Activated CD4-positive, alpha-beta T cell treated with anti-CD3 and anti-CD28 coated beads for 4 hours (primary cell): ENCODE measurements at regions not wholly inside any gene's neighbourhood (a gene's known extent, or its start where the extent isn't known, plus 50 kb on each side); places are given as distances from the start of the nearest gene placed in this dataset.

Experiments
- DNase-seq, 2 donors: peaks; one replicate each; pipeline ENCODE4 v3.0.0-alpha.2; 2020

DNA sequence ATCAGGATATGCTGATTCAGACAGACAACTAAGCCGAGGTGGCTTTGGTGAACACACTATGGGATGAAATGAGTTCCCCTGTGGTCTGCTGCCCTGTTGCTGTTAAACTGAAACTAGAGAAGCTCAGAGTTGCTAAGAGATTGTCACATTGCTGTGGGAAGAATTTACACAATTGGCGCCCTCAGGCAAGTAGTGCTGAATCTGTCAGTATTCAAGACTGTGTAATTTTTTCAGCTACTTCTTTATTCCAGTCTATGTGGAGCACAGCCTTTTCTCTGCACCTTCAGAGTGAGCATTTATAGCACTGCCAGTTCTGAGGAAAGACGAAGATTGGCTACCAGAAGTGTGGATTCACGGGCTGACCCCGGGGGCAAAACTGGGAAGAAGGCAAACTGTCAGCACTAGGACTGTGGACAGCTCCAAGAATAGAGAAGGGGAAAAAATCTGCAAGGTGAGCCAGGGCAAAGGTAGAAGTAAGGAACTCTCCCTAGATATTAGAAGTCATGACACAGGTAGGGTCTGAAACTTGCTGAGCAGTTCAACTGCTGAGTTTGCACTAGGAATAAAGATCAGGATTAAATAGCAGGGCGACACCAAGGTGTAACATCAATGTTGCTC is 218.8 kb upstream of the TMPO start:
- DNase-seq = no peak

DNA sequence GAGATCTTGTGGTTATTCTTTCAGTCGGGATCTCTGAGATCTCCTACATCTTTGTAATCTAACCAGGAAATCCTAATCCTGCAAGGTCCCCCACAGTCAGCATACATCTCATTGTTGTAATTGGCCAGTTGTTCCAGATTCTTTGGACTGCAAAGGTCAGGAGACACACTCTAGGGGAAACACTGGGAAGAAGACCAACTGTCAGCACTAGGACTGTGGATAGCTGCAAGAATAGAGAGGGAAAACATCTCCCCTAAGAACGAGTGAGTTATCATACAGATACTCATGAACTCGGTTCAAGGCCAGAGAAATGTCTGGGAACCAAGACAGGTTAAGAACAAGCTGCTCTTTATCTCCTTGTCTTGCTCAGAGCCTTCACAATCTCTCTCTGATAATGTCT is 217.9 kb upstream of the TMPO start:
- DNase-seq = no peak

- DNase-seq = no peak
Measured at GRCh38 chr12:98308141-98308540, 207.2 kb upstream of the TMPO start.

DNA sequence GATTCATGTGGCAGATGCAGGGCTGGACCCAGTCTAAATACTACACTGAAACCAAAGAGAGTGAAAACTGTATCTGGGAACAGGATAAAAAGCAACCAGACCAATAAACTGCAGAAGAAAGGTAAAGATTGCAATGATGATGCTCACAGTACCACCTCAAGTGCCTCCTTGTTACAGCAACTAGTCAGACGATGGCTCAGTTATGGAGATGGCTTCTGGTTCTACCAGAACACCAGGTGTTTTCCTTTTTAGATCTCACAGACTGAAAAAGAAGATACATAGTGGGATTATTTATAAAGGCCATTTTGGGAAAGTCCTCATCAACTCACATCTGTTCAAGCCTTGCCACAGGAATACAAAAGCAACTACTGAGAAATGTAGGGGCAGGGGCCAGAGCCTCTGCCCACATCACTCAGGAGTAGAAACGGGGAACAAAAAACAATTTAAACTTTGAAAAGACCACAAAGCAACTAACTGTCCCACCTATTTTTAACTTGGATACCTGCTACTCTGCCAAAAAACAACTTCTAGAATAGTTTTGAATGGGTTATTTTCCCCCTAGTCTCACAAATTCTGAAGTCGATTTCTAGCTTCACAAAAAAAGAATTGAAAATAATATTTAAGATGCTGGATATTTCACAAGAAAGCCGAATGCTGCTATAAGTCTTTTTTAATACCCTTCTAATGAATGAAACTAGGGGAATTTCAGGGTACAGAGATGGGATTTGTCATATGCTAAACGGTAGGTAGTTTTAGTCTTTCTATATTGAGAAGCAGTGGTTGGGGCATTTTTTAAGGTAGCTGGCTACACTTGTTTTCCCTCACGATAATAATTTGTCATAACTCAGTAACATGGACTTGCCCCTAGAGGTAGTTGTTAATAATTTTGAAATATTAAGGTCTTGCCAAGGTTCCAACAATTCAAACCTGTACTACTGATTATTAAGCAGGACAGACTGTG is 197.2 kb upstream of the TMPO start:
- DNase-seq = no peak

- DNase-seq = no peak
Measured at GRCh38 chr12:98319716-98320425, 195.5 kb upstream of the TMPO start.

DNA sequence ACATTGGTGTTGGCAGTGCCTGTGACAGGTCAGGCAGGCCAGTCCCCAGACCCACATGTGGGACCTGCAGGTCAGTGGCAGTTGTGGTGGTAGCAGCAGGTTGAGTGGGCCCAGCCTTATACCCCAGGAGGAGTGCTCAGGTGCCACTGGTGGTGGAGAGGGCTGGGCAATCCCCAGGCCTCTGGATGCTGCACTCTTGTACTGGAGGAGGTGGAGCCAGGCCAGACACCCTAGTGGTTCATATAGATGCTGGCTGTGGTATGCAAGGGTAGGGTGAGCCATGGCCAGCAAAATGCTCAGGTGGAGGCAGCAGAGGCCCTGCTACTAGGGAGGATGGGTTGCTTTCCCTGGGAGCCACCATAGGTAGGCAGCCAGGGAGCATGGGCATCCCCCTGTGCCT is 190.4 kb upstream of the TMPO start:
- no peak for DNase-seq

- DNase-seq = no peak
Measured at GRCh38 chr12:98328467-98328866, 186.9 kb upstream of the TMPO start.

- no peak for DNase-seq
Measured at GRCh38 chr12:98329589-98329988, 185.8 kb upstream of the TMPO start.

DNA sequence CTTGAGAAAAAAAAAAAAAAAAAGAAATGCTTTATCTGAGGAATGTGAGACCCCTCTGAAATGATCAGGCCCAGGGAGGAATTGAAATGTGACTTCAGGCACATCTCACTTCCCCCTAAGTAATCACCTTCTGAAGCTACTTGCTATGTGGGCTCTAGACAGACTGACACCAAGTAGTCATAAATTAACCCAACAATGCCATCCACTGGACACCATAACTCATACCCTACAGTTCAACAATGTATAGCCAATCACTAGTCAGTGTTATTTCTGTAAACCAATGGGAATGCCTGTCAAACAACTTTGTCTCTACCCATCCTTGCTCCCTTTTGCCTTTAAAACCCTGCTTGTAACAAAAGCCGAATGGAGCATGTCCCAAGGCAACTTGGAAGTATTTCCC is 182.7 kb upstream of the TMPO start:
- DNase-seq = no peak

DNA sequence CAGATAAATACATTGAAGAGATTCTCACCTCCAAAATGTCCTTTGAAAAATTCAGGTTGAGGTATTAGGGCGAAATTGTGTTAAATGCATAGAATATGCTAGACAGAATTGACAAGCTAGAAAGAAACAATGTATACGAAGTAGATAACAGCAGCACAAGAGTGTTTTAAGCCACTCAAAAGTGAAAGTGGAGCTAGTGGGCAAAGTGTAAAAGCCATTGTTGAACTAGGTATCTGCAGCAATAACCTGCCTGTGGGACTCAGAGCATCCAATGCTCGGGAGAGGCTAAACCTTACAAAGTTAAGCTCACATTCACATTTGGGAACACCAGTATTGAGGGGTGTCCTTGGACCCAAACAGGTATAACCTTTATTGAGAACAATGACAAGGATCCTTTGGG is 180.6 kb upstream of the TMPO start:
- DNase-seq = no peak

GRCh38 chr12:98341026-98341425 is 174.4 kb upstream of the TMPO start:
- DNase-seq = no peak

GRCh38 chr12:98341732-98342131 is 173.7 kb upstream of the TMPO start:
- no peak for DNase-seq

- DNase-seq = no peak
Measured at GRCh38 chr12:98343002-98343567, 172.3 kb upstream of the TMPO start.

DNA sequence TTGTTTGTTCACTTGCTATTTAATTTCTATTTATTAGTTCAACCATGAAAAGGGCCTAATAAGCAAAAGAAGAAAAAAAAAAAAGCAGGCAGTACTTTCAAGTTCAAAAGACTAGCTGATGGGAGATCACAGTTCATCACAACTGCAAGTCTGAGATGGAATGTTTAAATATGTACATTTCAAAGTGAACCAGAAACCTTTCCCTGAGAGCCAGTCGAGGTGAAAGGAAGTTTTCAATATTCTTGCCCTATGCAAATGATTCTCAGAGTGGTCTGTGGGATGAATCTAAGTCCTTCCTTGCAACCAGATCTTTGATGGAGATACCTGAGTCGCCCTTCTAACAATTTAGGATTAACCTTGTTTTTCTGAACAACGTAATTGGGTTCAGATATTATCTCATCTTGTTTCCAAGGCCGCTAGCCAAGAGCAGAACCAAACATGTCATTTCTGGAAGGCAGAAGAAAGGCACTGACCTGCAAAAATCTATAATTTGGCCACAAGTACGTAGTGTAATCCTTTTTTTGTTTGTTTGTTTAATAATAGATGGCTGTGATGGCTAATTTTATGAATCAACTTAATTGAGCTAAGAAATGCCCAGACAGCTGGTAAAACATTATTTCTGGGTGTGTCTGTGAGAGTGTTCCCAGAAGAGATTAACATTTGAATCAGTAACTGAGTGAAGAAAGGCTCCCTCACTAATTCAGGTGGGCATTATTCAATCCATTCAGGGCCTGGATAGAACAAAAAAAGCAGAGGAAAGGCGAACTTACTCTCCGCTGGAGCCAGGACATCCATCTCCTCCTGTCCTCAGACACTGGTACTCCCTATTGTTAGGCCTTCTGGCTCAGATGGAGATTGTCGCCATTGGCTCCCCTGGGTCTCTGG is 171.1 kb upstream of the TMPO start:
- DNase-seq = no peak

GRCh38 chr12:98345308-98345876 is 170.0 kb upstream of the TMPO start:
- no peak for DNase-seq

DNA sequence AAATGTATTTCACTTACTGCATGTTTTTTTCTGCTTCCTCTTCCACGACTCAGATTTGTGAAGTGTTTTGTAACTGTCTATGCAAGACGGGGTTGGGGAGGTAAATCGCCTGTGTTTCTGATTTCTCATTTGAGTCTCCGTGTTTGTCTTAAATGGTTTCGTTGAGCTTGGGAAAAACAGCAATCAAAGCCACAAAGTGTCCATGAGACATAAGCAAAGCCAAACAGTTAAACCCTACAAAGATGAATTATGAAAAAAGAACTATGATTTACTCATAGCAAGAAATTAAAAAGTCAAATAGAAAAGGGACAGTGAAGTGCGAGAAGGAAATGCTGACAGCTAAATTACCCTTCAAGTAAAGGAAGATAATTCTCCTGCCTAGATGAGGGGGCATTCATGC is 164.3 kb upstream of the TMPO start:
- no peak for DNase-seq

DNA sequence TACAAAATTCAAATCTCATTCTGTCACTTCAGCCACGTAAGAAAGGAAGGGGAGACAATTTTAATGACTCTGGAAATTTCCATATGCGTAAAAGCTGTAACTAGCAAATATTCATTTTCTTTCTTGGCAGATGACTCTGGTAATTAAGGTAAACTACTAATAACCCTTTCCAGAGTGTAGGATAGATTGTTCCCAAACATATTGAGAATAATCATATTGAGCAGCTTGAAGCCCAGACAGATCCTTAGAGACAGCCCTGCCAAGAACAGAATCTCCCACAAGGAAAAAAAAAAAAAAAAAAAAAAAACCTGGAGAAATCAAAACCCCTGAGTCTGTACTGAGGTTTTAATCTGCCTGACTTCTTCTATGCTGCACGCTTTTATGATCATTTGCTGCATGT is 163.6 kb upstream of the TMPO start:
- no peak for DNase-seq

DNA sequence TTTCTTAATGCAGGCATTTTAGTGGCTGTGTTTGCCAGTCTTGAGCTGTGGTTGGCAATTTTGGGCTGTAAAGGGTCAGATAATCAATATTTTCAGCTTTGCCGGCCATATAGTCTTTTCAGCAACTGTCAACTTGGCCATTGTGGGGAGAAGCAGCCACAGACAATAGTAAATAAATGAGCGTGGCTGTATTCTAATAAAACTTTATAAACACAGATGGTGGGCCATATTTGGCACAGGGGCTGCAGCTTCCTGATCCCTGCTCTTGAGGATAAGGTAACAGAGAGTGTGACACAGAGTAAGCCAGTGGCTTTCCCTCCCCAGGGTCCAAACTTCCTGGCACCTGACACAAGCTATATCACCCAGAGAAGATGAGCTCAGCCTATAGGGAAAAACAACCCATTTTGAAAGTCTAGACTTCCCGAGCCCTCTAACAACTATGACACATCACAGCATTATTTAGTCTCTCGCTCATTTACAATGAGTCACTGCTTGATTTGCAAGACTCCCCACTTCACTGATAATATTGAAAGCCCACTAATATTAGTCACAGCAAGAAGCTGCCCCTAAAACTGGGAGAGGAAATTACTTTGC is 163.1 kb upstream of the TMPO start:
- no peak for DNase-seq

DNA sequence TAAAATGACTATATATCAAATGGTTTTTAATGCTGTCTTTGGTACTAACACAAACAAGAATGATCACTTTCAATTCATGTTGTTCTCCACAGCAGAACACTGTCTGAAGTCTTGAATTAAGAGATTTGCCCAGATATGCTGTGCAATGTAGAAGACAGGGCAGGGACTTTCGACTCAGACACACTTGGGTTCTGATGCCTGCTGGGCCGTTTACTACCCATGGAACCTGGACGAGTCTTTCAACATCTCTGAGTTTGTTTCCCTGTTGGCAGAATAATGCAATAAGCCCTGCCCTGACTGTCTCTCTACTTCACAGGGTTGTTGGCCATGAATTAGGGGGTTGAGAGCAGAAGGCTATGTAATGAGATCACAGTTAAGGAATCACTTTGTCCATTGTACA is 162.6 kb upstream of the TMPO start:
- DNase-seq = no peak

- DNase-seq = no peak
Measured at GRCh38 chr12:98354520-98355035, 160.8 kb upstream of the TMPO start.

DNA sequence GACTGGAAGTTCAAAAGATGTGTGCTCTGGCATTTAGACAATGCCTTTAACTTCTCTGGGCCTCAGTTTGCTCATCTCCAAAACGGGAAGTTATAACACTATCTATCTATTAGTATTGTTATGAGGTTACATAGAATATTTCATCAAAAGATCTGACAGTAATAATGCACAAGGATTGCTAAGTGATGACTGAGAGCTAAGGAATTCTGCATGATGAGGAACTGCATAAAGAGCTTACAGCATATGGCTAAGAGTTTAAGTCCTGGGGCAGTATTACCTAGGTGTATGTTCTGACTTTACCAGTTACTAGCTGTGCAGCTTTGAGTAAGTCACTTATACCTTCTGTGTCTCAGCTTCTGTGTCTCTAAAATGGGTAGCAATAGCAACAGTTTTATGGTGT is 160.1 kb upstream of the TMPO start:
- no peak for DNase-seq
